Gastroesophageal sphincter (tissue), 3 donors: ENCODE measurements at regions not wholly inside any gene's neighbourhood (a gene's known extent, or its start where the extent isn't known, plus 50 kb on each side); places are given as distances from the start of the nearest gene placed in this dataset.

Source experiments
- POLR2A ChIP-seq, 2 donors: fragments of 450-650 bp; IDR thresholded peaks; one replicate each; pipeline ENCODE4 v1.6.1; 2017; ENCODE audit warnings: antibody characterized with exemption in 2 of 2, mild to moderate bottlenecking in 2 of 2, moderate library complexity in 1 of 2
- POLR2AphosphoS5 ChIP-seq: sonication (generic); formaldehyde crosslinking; IDR thresholded peaks from one replicate; pipeline ENCODE4 v1.6.1; 2017; ENCODE audit warnings: antibody characterized with exemption
- TF ChIP-seq, protein P1 (sequence below), 4 experiments: fragments of 200-600 bp in 2 of 4; fragments of 450-650 bp in 2 of 4; sonication (generic) in 1 of 4; IDR thresholded peaks; one replicate each; pipeline ENCODE4 v1.5.1; 2017 to 2019; ENCODE audit warnings: antibody characterized with exemption in 4 of 4, mild to moderate bottlenecking in 2 of 4, moderate library complexity in 2 of 4

DNA sequence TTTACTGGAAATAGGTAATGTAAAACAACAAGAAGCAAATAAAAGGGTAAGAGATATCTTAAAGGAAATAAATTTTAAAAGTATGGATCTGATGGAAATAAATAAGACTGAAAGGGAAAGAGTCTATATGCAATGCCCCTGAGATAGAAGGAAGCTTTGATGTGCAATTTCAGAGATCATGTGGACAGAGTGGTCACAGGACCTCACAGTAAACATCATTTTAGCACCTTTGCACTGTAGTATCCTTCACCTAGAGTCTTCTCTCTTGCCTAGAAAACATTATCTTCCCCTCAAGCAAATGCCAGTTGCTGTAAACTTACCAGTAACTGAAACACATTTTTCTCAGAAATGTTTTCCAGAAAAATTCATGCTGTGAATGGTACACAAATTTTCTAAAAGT is 1621.3 kb upstream of the TMEFF2 start:
- TF ChIP-seq, protein P1, sequence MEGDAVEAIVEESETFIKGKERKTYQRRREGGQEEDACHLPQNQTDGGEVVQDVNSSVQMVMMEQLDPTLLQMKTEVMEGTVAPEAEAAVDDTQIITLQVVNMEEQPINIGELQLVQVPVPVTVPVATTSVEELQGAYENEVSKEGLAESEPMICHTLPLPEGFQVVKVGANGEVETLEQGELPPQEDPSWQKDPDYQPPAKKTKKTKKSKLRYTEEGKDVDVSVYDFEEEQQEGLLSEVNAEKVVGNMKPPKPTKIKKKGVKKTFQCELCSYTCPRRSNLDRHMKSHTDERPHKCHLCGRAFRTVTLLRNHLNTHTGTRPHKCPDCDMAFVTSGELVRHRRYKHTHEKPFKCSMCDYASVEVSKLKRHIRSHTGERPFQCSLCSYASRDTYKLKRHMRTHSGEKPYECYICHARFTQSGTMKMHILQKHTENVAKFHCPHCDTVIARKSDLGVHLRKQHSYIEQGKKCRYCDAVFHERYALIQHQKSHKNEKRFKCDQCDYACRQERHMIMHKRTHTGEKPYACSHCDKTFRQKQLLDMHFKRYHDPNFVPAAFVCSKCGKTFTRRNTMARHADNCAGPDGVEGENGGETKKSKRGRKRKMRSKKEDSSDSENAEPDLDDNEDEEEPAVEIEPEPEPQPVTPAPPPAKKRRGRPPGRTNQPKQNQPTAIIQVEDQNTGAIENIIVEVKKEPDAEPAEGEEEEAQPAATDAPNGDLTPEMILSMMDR (IDR thresholded peaks at IDR 0.05), result no peak
- TF ChIP-seq POLR2AphosphoS5 (no peak), POLR2A (IDR thresholded peaks at IDR 0.05) (no peak)
